Activated T-cell treated with anti-CD3 and anti-CD28 coated beads, Interleukin-2, amount 50 U/mL, for 72 hours (primary cell): ENCODE measurements at regions not wholly inside any gene's neighbourhood (a gene's known extent, or its start where the extent isn't known, plus 50 kb on each side); places are given as distances from the start of the nearest gene placed in this dataset.
"Not testable (repeated sequence)": the region's sequence is repeated elsewhere in the genome, so short reads cannot be mapped to it uniquely, and the experiment has no call there.

ENCODE experiments used
- ATAC-seq, 2 donors: fragments of 150-1000 bp; cut with Tn5 transposase; replicated peaks in 1 of 2; 2 replicates each; pipeline ENCODE4 v1.10.0; 2021; ENCODE audit warnings: moderate library complexity in 2 of 2, mild to moderate bottlenecking in 1 of 2
- DNase-seq, 2 donors: peaks; one replicate each; pipeline ENCODE4 v3.0.0; 2021 to 2022; ENCODE audit warnings: mixed read lengths in 1 of 2
- H3K27ac Mint-ChIP-seq: one replicate; pipeline ENCODE4 v1.8.0; 2022; ENCODE audit warnings: mild to moderate bottlenecking, moderate library complexity, mixed read lengths
- H3K27me3 Mint-ChIP-seq: one replicate; pipeline ENCODE4 v1.8.0; 2022; ENCODE audit warnings: low read depth, mixed read lengths
- H3K36me3 Mint-ChIP-seq, 2 donors: one replicate each; pipeline ENCODE4 v1.8.0; 2022; ENCODE audit warnings: mixed read lengths in 2 of 2, mild to moderate bottlenecking in 1 of 2; ENCODE audit not compliant: insufficient read depth in 2 of 2
- H3K4me1 Mint-ChIP-seq: one replicate; pipeline ENCODE4 v1.8.0; 2022; ENCODE audit warnings: low read depth, mixed read lengths
- H3K4me3 Mint-ChIP-seq, 2 donors: one replicate each; pipeline ENCODE4 v1.8.0; 2022; ENCODE audit warnings: mild to moderate bottlenecking in 2 of 2, mixed read lengths in 2 of 2, moderate library complexity in 2 of 2
- H3K9me3 Mint-ChIP-seq, 2 donors: one replicate each; pipeline ENCODE4 v1.8.0; 2022; ENCODE audit warnings: mixed read lengths in 2 of 2

- Mint-ChIP-seq H3K4me3 (no peak overlapping the region), H3K27me3 (no peaks in the 10 kb centered on the region), H3K9me3 (peaks cover 0 to 2% of the 10 kb centered on the region in 2 donors), H3K27ac (no peak overlapping the region), H3K36me3 (no peaks in the 10 kb centered on the region), H3K4me1 (no peaks in the 10 kb centered on the region)
- ATAC-seq (no peak), DNase-seq (no peak)
These were observed 459.7 kb upstream of the HTR1E start for GRCh38 chr6:86477500-86478148.

GRCh38 chr6:86476311-86476710, 461.0 kb upstream of the HTR1E start:
- ATAC-seq: no peak
- Mint-ChIP-seq H3K4me3 (no peak overlapping the region), H3K27me3 (no peaks in the 10 kb centered on the region), H3K36me3 (no peaks in the 10 kb centered on the region), H3K4me1 (no peaks in the 10 kb centered on the region), H3K27ac (no peak overlapping the region), H3K9me3 (peaks cover 0 to 2% of the 10 kb centered on the region in 2 donors)
- no peak for DNase-seq

- no peak for ATAC-seq
- peaks cover 0 to 2% of the 10 kb centered on the region in 2 donors for H3K9me3 Mint-ChIP-seq
- H3K27ac Mint-ChIP-seq: no peak overlapping the region
- H3K36me3 Mint-ChIP-seq: no peaks in the 10 kb centered on the region
- DNase-seq: no peak
- no peak overlapping the region for H3K4me3 Mint-ChIP-seq
- no peaks in the 10 kb centered on the region for H3K4me1 Mint-ChIP-seq
- no peaks in the 10 kb centered on the region for H3K27me3 Mint-ChIP-seq
These were observed 463.2 kb upstream of the HTR1E start for GRCh38 chr6:86474081-86474480.

- no peak for ATAC-seq
- Mint-ChIP-seq H3K27me3 (no peaks in the 10 kb centered on the region), H3K27ac (no peak overlapping the region)
These were observed 465.5 kb upstream of the HTR1E start for GRCh38 chr6:86471791-86472190.

GRCh38 chr6:86459978-86460377, 477.4 kb upstream of the HTR1E start:
- DNase-seq (no peak), ATAC-seq (no peak)
- Mint-ChIP-seq H3K4me3 (no peak overlapping the region), H3K9me3 (peaks cover 5 to 9% of the 10 kb centered on the region in 2 donors), H3K36me3 (no peaks in the 10 kb centered on the region), H3K27me3 (no peaks in the 10 kb centered on the region), H3K27ac (no peak overlapping the region), H3K4me1 (no peaks in the 10 kb centered on the region)

More at GRCh38 chr6:86471791-86472190, 465.5 kb upstream of the HTR1E start:
- Mint-ChIP-seq H3K36me3 (no peaks in the 10 kb centered on the region), H3K4me3 (no peak overlapping the region), H3K9me3 (peaks cover 2% of the 10 kb centered on the region in 2 donors), H3K4me1 (no peaks in the 10 kb centered on the region)
- no peak for DNase-seq

GRCh38 chr6:86456821-86457220, 480.5 kb upstream of the HTR1E start:
- no peaks in the 10 kb centered on the region for H3K27me3 Mint-ChIP-seq
- no peak overlapping the region for H3K27ac Mint-ChIP-seq
- no peak overlapping the region for H3K4me3 Mint-ChIP-seq
- H3K4me1 Mint-ChIP-seq: no peaks in the 10 kb centered on the region
- H3K9me3 Mint-ChIP-seq: peaks cover 8 to 15% of the 10 kb centered on the region in 2 donors
- H3K36me3 Mint-ChIP-seq: peaks cover 0 to 2% of the 10 kb centered on the region in 2 donors
- DNase-seq: no peak
- no peak for ATAC-seq

- no peaks in the 10 kb centered on the region for H3K4me1 Mint-ChIP-seq
- no peak for ATAC-seq
- no peak for DNase-seq
- H3K9me3 Mint-ChIP-seq: peaks cover 6 to 9% of the 10 kb centered on the region in 2 donors
- H3K27ac Mint-ChIP-seq: no peak overlapping the region
- peaks cover 0 to 2% of the 10 kb centered on the region in 2 donors for H3K36me3 Mint-ChIP-seq
- no peaks in the 10 kb centered on the region for H3K27me3 Mint-ChIP-seq
- H3K4me3 Mint-ChIP-seq: no peak overlapping the region
These were observed 484.1 kb upstream of the HTR1E start for GRCh38 chr6:86453232-86453631.

- H3K36me3 Mint-ChIP-seq: peaks cover 0 to 2% of the 10 kb centered on the region in 2 donors
- no peaks in the 10 kb centered on the region for H3K4me1 Mint-ChIP-seq
These were observed 488.9 kb upstream of the HTR1E start for GRCh38 chr6:86448398-86448797.

GRCh38 chr6:86440608-86441007, 496.7 kb upstream of the HTR1E start:
- Mint-ChIP-seq H3K4me1 (no peaks in the 10 kb centered on the region), H3K4me3 (no peak overlapping the region), H3K36me3 (no peaks in the 10 kb centered on the region), H3K27ac (no peak overlapping the region), H3K9me3 (peaks cover 0 to 10% of the 10 kb centered on the region in 2 donors), H3K27me3 (no peaks in the 10 kb centered on the region)
- no peak for ATAC-seq
- no peak for DNase-seq

More at GRCh38 chr6:86448398-86448797, 488.9 kb upstream of the HTR1E start:
- DNase-seq (no peak), ATAC-seq (no peak)
- no peak overlapping the region for H3K27ac Mint-ChIP-seq
- H3K4me3 Mint-ChIP-seq: no peak overlapping the region
- peaks cover 3 to 9% of the 10 kb centered on the region in 2 donors for H3K9me3 Mint-ChIP-seq
- no peaks in the 10 kb centered on the region for H3K27me3 Mint-ChIP-seq

- Mint-ChIP-seq H3K27me3 (no peaks in the 10 kb centered on the region), H3K9me3 (peaks cover 0 to 2% of the 10 kb centered on the region in 2 donors), H3K27ac (no peak overlapping the region), H3K36me3 (no peaks in the 10 kb centered on the region), H3K4me3 (no peak overlapping the region), H3K4me1 (no peaks in the 10 kb centered on the region)
- DNase-seq (no peak), ATAC-seq (no peak)
These were observed 513.8 kb upstream of the HTR1E start for GRCh38 chr6:86423571-86423970.

- DNase-seq (no peak), ATAC-seq (no peak)
- Mint-ChIP-seq H3K27me3 (no peaks in the 10 kb centered on the region), H3K9me3 (peaks cover 4% of the 10 kb centered on the region in 2 donors), H3K4me3 (no peak overlapping the region), H3K36me3 (no peaks in the 10 kb centered on the region), H3K27ac (no peak overlapping the region), H3K4me1 (no peaks in the 10 kb centered on the region)
These were observed 525.3 kb upstream of the HTR1E start for GRCh38 chr6:86412057-86412456.

GRCh38 chr6:86407128-86407527, 530.2 kb upstream of the HTR1E start:
- no peak for ATAC-seq
- H3K27ac Mint-ChIP-seq: no peak overlapping the region
- H3K4me1 Mint-ChIP-seq: no peaks in the 10 kb centered on the region
- DNase-seq: no peak
- H3K9me3 Mint-ChIP-seq: peaks cover 4 to 6% of the 10 kb centered on the region in 2 donors
- H3K36me3 Mint-ChIP-seq: no peaks in the 10 kb centered on the region
- no peak overlapping the region for H3K4me3 Mint-ChIP-seq
- no peaks in the 10 kb centered on the region for H3K27me3 Mint-ChIP-seq

- H3K27me3 Mint-ChIP-seq, DNase-seq, H3K36me3 Mint-ChIP-seq, H3K27ac Mint-ChIP-seq, H3K4me1 Mint-ChIP-seq, ATAC-seq, H3K4me3 Mint-ChIP-seq: not testable (repeated sequence)
- peaks cover 2 to 11% of the 10 kb centered on the region in 2 donors for H3K9me3 Mint-ChIP-seq
These were observed 544.5 kb upstream of the HTR1E start for GRCh38 chr6:86392850-86393249.

- Mint-ChIP-seq H3K27ac (no peak overlapping the region), H3K4me3 (no peak overlapping the region), H3K27me3 (no peaks in the 10 kb centered on the region), H3K4me1 (no peaks in the 10 kb centered on the region), H3K36me3 (no peaks in the 10 kb centered on the region), H3K9me3 (peaks cover 0 to 4% of the 10 kb centered on the region in 2 donors)
- ATAC-seq (no peak), DNase-seq (no peak)
These were observed 556.7 kb upstream of the HTR1E start for GRCh38 chr6:86380571-86381125.
